K562 (cell line): ENCODE measurements at regions not wholly inside any gene's neighbourhood (a gene's known extent, or its start where the extent isn't known, plus 50 kb on each side); places are given as distances from the start of the nearest gene placed in this dataset.

Experiments used
- CTCF ChIP-seq, 3 experiments: IDR thresholded peaks in 2 of 3; conservative IDR thresholded peaks in 1 of 3; 2 replicates each; pipeline ENCODE4 v1.5.1; 2011 to 2012; ENCODE audit warnings: low read length in 3 of 3, mild to moderate bottlenecking in 3 of 3, control low read depth in 2 of 3, improper control_type of control experiment in 1 of 3, inconsistent platforms in 1 of 3, low read depth in 1 of 3, mixed read lengths in 1 of 3, moderate library complexity in 1 of 3; ENCODE audit not compliant: insufficient read depth in 2 of 3
- NFXL1 ChIP-seq: fragments of 450-650 bp; formaldehyde crosslinking; IDR thresholded peaks from 2 replicates; pipeline ENCODE4 v1.4.0; 2021; ENCODE audit warnings: mild to moderate bottlenecking
- PKNOX1 ChIP-seq: fragments of 450-650 bp; IDR thresholded peaks from 2 replicates; pipeline ENCODE4 v1.6.1; 2016
- ZKSCAN1 ChIP-seq: fragments of 150-350 bp; IDR thresholded peaks from 2 replicates; pipeline ENCODE4 v1.6.1; 2016; ENCODE audit warnings: low read depth, low read length
- ZNF143 ChIP-seq: sonication (generic); formaldehyde crosslinking; IDR thresholded peaks from 2 replicates; pipeline ENCODE4 v1.9.0; 2022; ENCODE audit warnings: mild to moderate bottlenecking, missing genetic modification reagents

GRCh38 chr2:88930659-88931058 is 239.2 kb downstream of the RPIA start:
- TF ChIP-seq NFXL1 (CRISPR knock-in tag) (no peak), PKNOX1 (no peak), ZNF143 (CRISPR knock-in tag) (no peak), CTCF (IDR thresholded peaks at IDR 0.05 in 2 of 3, conservative IDR thresholded peaks at IDR 0.05 in 1 of 3; ENCODE audit: insufficient read depth in 2 of 3, low read depth in 1 of 3, low read length in 3 of 3) (no peak), ZKSCAN1 (no peak)
